Neural cell (in vitro differentiated cells): ENCODE measurements at regions not wholly inside any gene's neighbourhood (a gene's known extent, or its start where the extent isn't known, plus 50 kb on each side); places are given as distances from the start of the nearest gene placed in this dataset.
A peak's percentile ranks its signal among the peaks of the same experiment; 100 is the strongest.

Source experiments
- H2AFZ ChIP-seq: fragments of 200-600, 300-800 bp; sonication (generic), shearing (Covaris generic); 2 replicates; pipeline ENCODE4 v1.6.0; 2014; ENCODE audit warnings: low read depth, mild to moderate bottlenecking, antibody characterized with exemption, low read length, moderate library complexity
- H3F3A ChIP-seq: fragments of 200-600 bp; shearing (Covaris generic); 2 replicates; pipeline ENCODE4 v1.6.1; 2016; ENCODE audit warnings: mild to moderate bottlenecking, moderate library complexity, mixed read lengths, antibody characterized with exemption, low read length; ENCODE audit not compliant: insufficient read depth, poor library complexity, severe bottlenecking
- H3K27ac ChIP-seq: fragments of 200-600, 300-800 bp; sonication (generic), shearing (Covaris generic); 2 replicates; pipeline ENCODE4 v1.5.1; 2014; ENCODE audit warnings: mild to moderate bottlenecking, low read length, moderate library complexity
- H3K27me3 ChIP-seq: fragments of 300-800, 200-600 bp; sonication (generic), shearing (Covaris generic); 2 replicates; pipeline ENCODE4 v1.6.0; 2014; ENCODE audit warnings: mild to moderate bottlenecking, low read depth, low read length, moderate library complexity; ENCODE audit not compliant: insufficient read depth
- H3K36me3 ChIP-seq: fragments of 300-800, 200-600 bp; sonication (generic), shearing (Covaris generic); 2 replicates; pipeline ENCODE4 v1.5.1; 2014; ENCODE audit warnings: mild to moderate bottlenecking, antibody characterized with exemption, low read length, moderate library complexity; ENCODE audit not compliant: insufficient read depth
- H3K4me2 ChIP-seq: fragments of 300-800, 200-600 bp; sonication (generic), shearing (Covaris generic); 2 replicates; pipeline ENCODE4 v1.6.0; 2014; ENCODE audit warnings: mild to moderate bottlenecking, low read length
- H3K4me3 ChIP-seq: fragments of 300-800, 200-600 bp; sonication (generic), shearing (Covaris generic); 2 replicates; pipeline ENCODE4 v1.5.1; 2014; ENCODE audit warnings: mild to moderate bottlenecking, low read length, moderate library complexity
- H3K79me2 ChIP-seq: fragments of 200-600 bp; shearing (Covaris generic); replicated peaks from 2 replicates; pipeline ENCODE4 v1.6.0; 2014; ENCODE audit warnings: mild to moderate bottlenecking, low read length, moderate library complexity; ENCODE audit not compliant: insufficient read depth
- H3K9ac ChIP-seq: fragments of 300-800, 200-600 bp; sonication (generic), shearing (Covaris generic); 2 replicates; pipeline ENCODE4 v1.6.1; 2016; ENCODE audit warnings: mild to moderate bottlenecking, low read length, mixed read lengths
- H3K9me2 ChIP-seq: fragments of 200-600 bp; shearing (Covaris generic); 2 replicates; pipeline ENCODE4 v1.6.1; 2016; ENCODE audit warnings: mild to moderate bottlenecking, low read length, mixed read lengths; ENCODE audit not compliant: insufficient read depth
- H3K9me3 ChIP-seq: fragments of 200-600, 300-800 bp; sonication (generic), shearing (Covaris generic); 2 replicates; pipeline ENCODE4 v1.6.1; 2016; ENCODE audit warnings: mild to moderate bottlenecking, mixed run types, low read length, moderate library complexity, mixed read lengths
- H4K20me1 ChIP-seq: fragments of 200-600 bp; shearing (Covaris generic); 2 replicates; pipeline ENCODE4 v1.6.1; 2016; ENCODE audit warnings: mild to moderate bottlenecking, mixed run types; ENCODE audit not compliant: insufficient read depth
- CTCF ChIP-seq: fragments of 450-650 bp; IDR thresholded peaks from 2 replicates; pipeline ENCODE4 v1.5.1; 2014; ENCODE audit warnings: antibody characterized with exemption, mild to moderate bottlenecking, moderate library complexity; ENCODE audit not compliant: poor library complexity, severe bottlenecking
- EP300 ChIP-seq: fragments of 450-650 bp; conservative IDR thresholded peaks from 2 replicates; pipeline ENCODE4 v1.6.1; 2014; ENCODE audit warnings: antibody characterized with exemption, mild to moderate bottlenecking, moderate library complexity; ENCODE audit not compliant: poor library complexity, severe bottlenecking
- EZH2 ChIP-seq: fragments of 200-600, 300-800 bp; shearing (Covaris generic), sonication (generic); IDR thresholded peaks from 2 replicates; pipeline ENCODE4 v1.6.1; 2014; ENCODE audit warnings: antibody characterized with exemption, low read length, borderline replicate concordance, mild to moderate bottlenecking; ENCODE audit not compliant: insufficient read depth, poor library complexity, severe bottlenecking
- MXI1 ChIP-seq: fragments of 450-650 bp; conservative IDR thresholded peaks from 2 replicates; pipeline ENCODE4 v1.6.1; 2014; ENCODE audit warnings: antibody characterized with exemption, mild to moderate bottlenecking; ENCODE audit not compliant: poor library complexity, severe bottlenecking
- POLR2AphosphoS5 ChIP-seq: IDR thresholded peaks from 2 replicates; pipeline ENCODE4 v1.6.1; 2012
- RAD21 ChIP-seq: fragments of 450-650 bp; conservative IDR thresholded peaks from 2 replicates; pipeline ENCODE4 v1.6.1; 2014; ENCODE audit warnings: antibody characterized with exemption, mild to moderate bottlenecking, moderate library complexity
- REST ChIP-seq: IDR thresholded peaks from 2 replicates; pipeline ENCODE4 v1.6.1; 2012; ENCODE audit warnings: borderline replicate concordance
- SMC3 ChIP-seq: fragments of 450-650 bp; conservative IDR thresholded peaks from 2 replicates; pipeline ENCODE4 v1.6.1; 2014; ENCODE audit warnings: antibody characterized with exemption, mild to moderate bottlenecking, moderate library complexity; ENCODE audit not compliant: poor library complexity
- TAF1 ChIP-seq: IDR thresholded peaks from 2 replicates; pipeline ENCODE4 v1.6.1; 2012; ENCODE audit warnings: low read depth

GRCh38 chr5:40368200-40368599, 311.5 kb upstream of the PTGER4 start:
- no peak overlapping the region for H3K4me2 ChIP-seq
- H4K20me1 ChIP-seq: no peaks in the 10 kb centered on the region
- H3K9ac ChIP-seq: no peak overlapping the region
- no peaks in the 10 kb centered on the region for H3K79me2 ChIP-seq
- no peak overlapping the region for H3K4me3 ChIP-seq
- no peaks in the 10 kb centered on the region for H3K9me2 ChIP-seq
- H3K27me3 ChIP-seq: no peaks in the 10 kb centered on the region
- TF ChIP-seq CTCF (no peak), EZH2 (no peak), RAD21 (no peak), REST (no peak), EP300 (no peak), SMC3 (no peak), MXI1 (no peak), TAF1 (no peak), POLR2AphosphoS5 (no peak)
- H2AFZ ChIP-seq: no peak overlapping the region
- no peaks in the 10 kb centered on the region for H3F3A ChIP-seq
- no peak overlapping the region for H3K27ac ChIP-seq
- H3K36me3 ChIP-seq: no peaks in the 10 kb centered on the region
- H3K9me3 ChIP-seq: no peaks in the 10 kb centered on the region

- Histone ChIP-seq H3K9me3 (peaks cover 3% of the 10 kb centered on the region), H3K27ac (no peak overlapping the region), H3K4me3 (no peak overlapping the region), H3K79me2 (no peaks in the 10 kb centered on the region), H3F3A (no peaks in the 10 kb centered on the region), H2AFZ (no peak overlapping the region), H3K9ac (no peak overlapping the region), H3K4me2 (no peak overlapping the region), H3K9me2 (no peaks in the 10 kb centered on the region), H4K20me1 (no peaks in the 10 kb centered on the region), H3K27me3 (no peaks in the 10 kb centered on the region), H3K36me3 (no peaks in the 10 kb centered on the region)
- TF ChIP-seq CTCF (peak; percentile 31), TAF1 (no peak)
These were observed 312.5 kb upstream of the PTGER4 start for GRCh38 chr5:40367255-40367654.
